DND-41 (cell line): ENCODE measurements at regions not wholly inside any gene's neighbourhood (a gene's known extent, or its start where the extent isn't known, plus 50 kb on each side); places are given as distances from the start of the nearest gene placed in this dataset.

ENCODE experiments used
- EZH2 ChIP-seq: IDR thresholded peaks from 3 replicates; pipeline ENCODE4 v1.6.1; 2012; ENCODE audit warnings: borderline replicate concordance, low read depth, mild to moderate bottlenecking, moderate library complexity, low read length, inconsistent platforms; ENCODE audit not compliant: severe bottlenecking
- TF ChIP-seq, protein P1 (sequence below): IDR thresholded peaks from 2 replicates; pipeline ENCODE4 v1.5.1; 2012; ENCODE audit warnings: borderline replicate concordance, low read length, moderate library complexity, mild to moderate bottlenecking; ENCODE audit not compliant: poor library complexity, severe bottlenecking; ENCODE audit errors: extremely low read depth

DNA sequence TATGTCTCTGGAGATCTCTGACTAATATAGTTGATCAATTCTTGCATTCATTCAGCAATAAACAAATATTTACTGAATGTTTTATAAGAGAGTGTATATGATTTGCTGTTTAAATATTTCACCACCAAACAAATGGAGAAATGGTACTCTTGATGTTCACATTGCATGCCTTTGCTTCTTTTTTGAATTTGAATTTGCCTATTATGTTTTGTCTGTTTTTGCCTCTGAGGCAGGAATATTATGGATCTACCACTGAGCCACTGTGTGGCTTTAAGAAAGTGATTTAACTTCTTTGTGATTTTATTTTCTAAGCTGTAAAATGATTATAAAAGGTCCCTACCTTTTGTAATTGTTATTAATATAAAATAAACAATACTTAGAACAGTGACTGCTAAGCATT lies 345.0 kb downstream of the DOK5 start:
- no peak for TF ChIP-seq EZH2
- TF ChIP-seq, protein P1, sequence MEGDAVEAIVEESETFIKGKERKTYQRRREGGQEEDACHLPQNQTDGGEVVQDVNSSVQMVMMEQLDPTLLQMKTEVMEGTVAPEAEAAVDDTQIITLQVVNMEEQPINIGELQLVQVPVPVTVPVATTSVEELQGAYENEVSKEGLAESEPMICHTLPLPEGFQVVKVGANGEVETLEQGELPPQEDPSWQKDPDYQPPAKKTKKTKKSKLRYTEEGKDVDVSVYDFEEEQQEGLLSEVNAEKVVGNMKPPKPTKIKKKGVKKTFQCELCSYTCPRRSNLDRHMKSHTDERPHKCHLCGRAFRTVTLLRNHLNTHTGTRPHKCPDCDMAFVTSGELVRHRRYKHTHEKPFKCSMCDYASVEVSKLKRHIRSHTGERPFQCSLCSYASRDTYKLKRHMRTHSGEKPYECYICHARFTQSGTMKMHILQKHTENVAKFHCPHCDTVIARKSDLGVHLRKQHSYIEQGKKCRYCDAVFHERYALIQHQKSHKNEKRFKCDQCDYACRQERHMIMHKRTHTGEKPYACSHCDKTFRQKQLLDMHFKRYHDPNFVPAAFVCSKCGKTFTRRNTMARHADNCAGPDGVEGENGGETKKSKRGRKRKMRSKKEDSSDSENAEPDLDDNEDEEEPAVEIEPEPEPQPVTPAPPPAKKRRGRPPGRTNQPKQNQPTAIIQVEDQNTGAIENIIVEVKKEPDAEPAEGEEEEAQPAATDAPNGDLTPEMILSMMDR: no peak
